ENCODE measurements at regions not wholly inside any gene's neighbourhood (a gene's known extent, or its start where the extent isn't known, plus 50 kb on each side); places are given as distances from the start of the nearest gene placed in this dataset.

DNA sequence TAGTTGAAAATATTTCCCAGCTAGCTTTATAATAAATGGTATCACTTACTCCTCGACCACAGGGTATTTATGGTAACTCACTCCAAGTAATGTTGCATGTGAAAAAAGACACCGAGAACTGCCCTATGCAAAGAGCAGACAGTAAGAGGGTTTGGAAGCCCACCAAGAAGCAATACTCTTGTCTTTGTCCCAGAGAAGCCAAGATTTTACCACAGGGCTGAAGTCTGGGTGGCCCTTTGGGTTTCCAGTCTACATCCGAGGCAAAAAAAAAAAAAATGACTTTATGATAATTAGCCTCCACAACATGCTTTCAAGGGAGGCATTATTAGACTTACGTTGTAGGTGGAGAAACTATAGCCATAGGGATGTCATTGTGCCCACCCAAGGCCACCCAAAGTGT, 83.6 kb downstream of the CCDC34 start:
- no peak for TF ChIP-seq CTCF (conservative IDR thresholded peaks at IDR 0.05; ENCODE audit: low read length)
- no peak for TF ChIP-seq EZH2phosphoT487 (IDR thresholded peaks at IDR 0.05; ENCODE audit: borderline replicate concordance, low read depth, low read length)

Data from OCI-LY7 (cell line).